ENCODE measurements at regions not wholly inside any gene's neighbourhood (a gene's known extent, or its start where the extent isn't known, plus 50 kb on each side); places are given as distances from the start of the nearest gene placed in this dataset.

GRCh38 chr16:85471469-85472431 lies 141.4 kb upstream of the GSE1 start:
- H3K27ac Mint-ChIP-seq (ENCODE audit: unreplicated experiment) = no peak overlapping the region
- no peaks in the 10 kb centered on the region for H3K36me3 Mint-ChIP-seq (ENCODE audit: low read depth)
- H3K4me1 Mint-ChIP-seq (ENCODE audit: low read depth) = peaks cover 8% of the 10 kb centered on the region
- H3K4me3 Mint-ChIP-seq (ENCODE audit: unreplicated experiment) = no peak overlapping the region
- no peak for DNase-seq (ENCODE audit: low spot score)
- TF ChIP-seq CTCF (IDR thresholded peaks at IDR 0.05) = no peak
- H3K27me3 Mint-ChIP-seq (ENCODE audit: low read depth) = peaks cover 2% of the 10 kb centered on the region
- H3K9me3 Mint-ChIP-seq (ENCODE audit: low read depth) = no peaks in the 10 kb centered on the region

GRCh38 chr16:85472514-85472913 lies 140.6 kb upstream of the GSE1 start:
- DNase-seq (ENCODE audit: low spot score) = no peak
- peaks cover 2% of the 10 kb centered on the region for H3K27me3 Mint-ChIP-seq (ENCODE audit: low read depth)
- no peak overlapping the region for H3K27ac Mint-ChIP-seq (ENCODE audit: unreplicated experiment)
- no peaks in the 10 kb centered on the region for H3K9me3 Mint-ChIP-seq (ENCODE audit: low read depth)
- peaks cover 8% of the 10 kb centered on the region for H3K4me1 Mint-ChIP-seq (ENCODE audit: low read depth)
- H3K36me3 Mint-ChIP-seq (ENCODE audit: low read depth) = no peaks in the 10 kb centered on the region
- no peak for TF ChIP-seq CTCF (IDR thresholded peaks at IDR 0.05)
- H3K4me3 Mint-ChIP-seq (ENCODE audit: unreplicated experiment) = no peak overlapping the region

GRCh38 chr16:85473323-85473722 lies 139.8 kb upstream of the GSE1 start:
- no peak overlapping the region for H3K4me3 Mint-ChIP-seq (ENCODE audit: unreplicated experiment)
- no peaks in the 10 kb centered on the region for H3K36me3 Mint-ChIP-seq (ENCODE audit: low read depth)
- TF ChIP-seq CTCF (IDR thresholded peaks at IDR 0.05) = no peak
- H3K9me3 Mint-ChIP-seq (ENCODE audit: low read depth) = no peaks in the 10 kb centered on the region
- H3K27ac Mint-ChIP-seq (ENCODE audit: unreplicated experiment) = no peak overlapping the region
- H3K27me3 Mint-ChIP-seq (ENCODE audit: low read depth) = peaks cover 2% of the 10 kb centered on the region
- DNase-seq (ENCODE audit: low spot score) = no peak
- H3K4me1 Mint-ChIP-seq (ENCODE audit: low read depth) = peaks cover 8% of the 10 kb centered on the region

GRCh38 chr16:85473909-85474620 lies 139.1 kb upstream of the GSE1 start:
- Mint-ChIP-seq H3K27me3 (ENCODE audit: low read depth) (no peaks in the 10 kb centered on the region), H3K27ac (ENCODE audit: unreplicated experiment) (no peak overlapping the region), H3K36me3 (ENCODE audit: low read depth) (no peaks in the 10 kb centered on the region), H3K4me3 (ENCODE audit: unreplicated experiment) (no peak overlapping the region), H3K9me3 (ENCODE audit: low read depth) (no peaks in the 10 kb centered on the region), H3K4me1 (ENCODE audit: low read depth) (peaks cover 8% of the 10 kb centered on the region)
- TF ChIP-seq CTCF (IDR thresholded peaks at IDR 0.05) = no peak
- no peak for DNase-seq (ENCODE audit: low spot score)

GRCh38 chr16:85474621-85475217 lies 138.4 kb upstream of the GSE1 start:
- no peaks in the 10 kb centered on the region for H3K9me3 Mint-ChIP-seq (ENCODE audit: low read depth)
- DNase-seq (ENCODE audit: low spot score) = no peak
- H3K36me3 Mint-ChIP-seq (ENCODE audit: low read depth) = no peaks in the 10 kb centered on the region
- TF ChIP-seq CTCF (IDR thresholded peaks at IDR 0.05) = no peak
- H3K4me1 Mint-ChIP-seq (ENCODE audit: low read depth) = peaks cover 8% of the 10 kb centered on the region
- no peak overlapping the region for H3K27ac Mint-ChIP-seq (ENCODE audit: unreplicated experiment)
- no peaks in the 10 kb centered on the region for H3K27me3 Mint-ChIP-seq (ENCODE audit: low read depth)
- no peak overlapping the region for H3K4me3 Mint-ChIP-seq (ENCODE audit: unreplicated experiment)

Data from chondrocyte (in vitro differentiated cells).